RWPE2 (cell line): ENCODE measurements at regions not wholly inside any gene's neighbourhood (a gene's known extent, or its start where the extent isn't known, plus 50 kb on each side); places are given as distances from the start of the nearest gene placed in this dataset.

Experiments
- ATAC-seq: fragments of 200-7000 bp; cut with Tn5 transposase; 3 replicates; pipeline ENCODE4 v1.9.1; 2021; ENCODE audit warnings: low read depth
- DNase-seq: peaks from one replicate; pipeline ENCODE4 v3.0.0-alpha.2; 2020; ENCODE audit warnings: low spot score
- H3K27ac ChIP-seq: fragments of 450-650 bp; 2 replicates; pipeline ENCODE4 v1.5.1; 2017; ENCODE audit warnings: mild to moderate bottlenecking; ENCODE audit not compliant: poor library complexity, severe bottlenecking
- H3K27me3 ChIP-seq: fragments of 250-450 bp; sonication (Bioruptor Pico); 2 replicates; pipeline ENCODE4 v1.5.1; 2021; ENCODE audit warnings: mild to moderate bottlenecking, moderate library complexity; ENCODE audit not compliant: insufficient read depth, poor library complexity, severe bottlenecking
- H3K36me3 ChIP-seq: fragments of 250-450 bp; sonication (Bioruptor Pico); 2 replicates; pipeline ENCODE4 v1.5.1; 2020; ENCODE audit warnings: low read depth, mild to moderate bottlenecking, moderate library complexity
- H3K4me1 ChIP-seq: fragments of 250-450 bp; sonication (Bioruptor Pico); 2 replicates; pipeline ENCODE4 v1.5.1; 2021; ENCODE audit warnings: mild to moderate bottlenecking, moderate library complexity; ENCODE audit not compliant: insufficient read depth, poor library complexity, severe bottlenecking
- H3K4me3 ChIP-seq: fragments of 250-450 bp; sonication (Bioruptor Pico); 2 replicates; pipeline ENCODE4 v1.5.1; 2021; ENCODE audit warnings: mild to moderate bottlenecking, moderate library complexity; ENCODE audit not compliant: severe bottlenecking
- H3K9me3 ChIP-seq: fragments of 250-450 bp; sonication (Bioruptor Pico); 2 replicates; pipeline ENCODE4 v1.5.1; 2021; ENCODE audit warnings: mild to moderate bottlenecking, moderate library complexity; ENCODE audit not compliant: severe bottlenecking
- CTCF ChIP-seq: fragments of 450-650 bp; IDR thresholded peaks from one replicate; pipeline ENCODE4 v1.5.1; 2017; ENCODE audit warnings: mild to moderate bottlenecking, moderate library complexity; ENCODE audit not compliant: poor library complexity, severe bottlenecking

DNA sequence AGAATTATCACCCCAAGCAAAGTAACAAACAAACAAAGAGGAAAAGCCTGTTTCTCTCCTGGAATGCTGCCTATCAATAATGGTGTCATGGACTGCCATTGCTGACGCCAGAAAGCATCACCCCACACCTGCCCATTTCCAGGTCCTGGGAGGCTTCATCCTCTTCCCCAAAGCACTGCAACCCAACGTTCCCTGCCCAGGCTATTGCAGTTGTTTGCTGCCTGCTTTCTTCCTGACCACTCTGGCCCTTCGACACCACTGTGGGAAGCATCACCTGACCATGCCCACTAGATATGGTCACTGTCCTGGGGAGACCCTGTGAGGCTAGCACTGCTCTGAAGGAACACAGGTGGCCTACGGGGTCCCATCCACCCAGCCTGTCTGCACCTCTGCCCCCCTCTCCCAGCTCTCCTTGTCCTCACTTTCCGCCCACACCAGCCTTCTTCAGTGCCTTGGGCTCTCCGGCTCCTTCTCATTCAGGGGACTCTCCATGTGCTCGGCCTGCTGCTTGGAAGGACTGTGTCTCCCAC is 439.6 kb downstream of the GLRX3 start:
- Histone ChIP-seq H3K4me1 (no peaks in the 10 kb centered on the region), H3K4me3 (no peak overlapping the region), H3K9me3 (no peaks in the 10 kb centered on the region), H3K27ac (no peak overlapping the region), H3K36me3 (no peaks in the 10 kb centered on the region), H3K27me3 (no peaks in the 10 kb centered on the region)
- DNase-seq (no peak), ATAC-seq (no peak)
- no peak for TF ChIP-seq CTCF

DNA sequence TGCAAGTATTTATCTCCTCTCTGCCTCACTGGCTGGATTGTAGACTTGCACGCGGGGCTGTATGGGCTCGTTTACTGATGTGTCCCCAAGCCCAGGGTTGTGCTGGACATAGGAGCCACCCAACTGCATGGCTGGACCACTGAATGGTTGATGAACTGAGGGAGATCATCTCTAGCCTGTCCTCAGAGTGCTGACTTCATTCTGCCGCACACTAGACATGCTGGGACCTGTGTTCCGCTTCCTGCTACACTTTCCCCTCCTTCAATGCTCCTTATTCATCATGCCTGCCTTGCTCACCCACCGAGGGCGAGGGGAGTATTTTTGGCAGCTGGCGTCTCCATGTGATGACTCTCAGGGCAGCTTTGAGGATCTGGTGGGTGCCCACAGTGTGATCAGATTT is 440.2 kb downstream of the GLRX3 start:
- Histone ChIP-seq H3K36me3 (no peaks in the 10 kb centered on the region), H3K4me1 (no peaks in the 10 kb centered on the region), H3K9me3 (no peaks in the 10 kb centered on the region), H3K27me3 (no peaks in the 10 kb centered on the region), H3K27ac (no peak overlapping the region), H3K4me3 (no peak overlapping the region)
- TF ChIP-seq CTCF, result no peak
- DNase-seq (no peak), ATAC-seq (no peak)

- no peak overlapping the region for H3K27ac ChIP-seq
- no peaks in the 10 kb centered on the region for H3K36me3 ChIP-seq
- H3K4me1 ChIP-seq, result no peaks in the 10 kb centered on the region
- no peaks in the 10 kb centered on the region for H3K9me3 ChIP-seq
- no peak for TF ChIP-seq CTCF
- DNase-seq (no peak), ATAC-seq (no peak)
- no peaks in the 10 kb centered on the region for H3K27me3 ChIP-seq
- no peak overlapping the region for H3K4me3 ChIP-seq
Observed at GRCh38 chr10:130577039-130577438, 440.8 kb downstream of the GLRX3 start.

GRCh38 chr10:130578532-130579289 is 442.5 kb downstream of the GLRX3 start:
- TF ChIP-seq CTCF, result no peak
- DNase-seq, result no peak
- H3K4me1 ChIP-seq, result no peaks in the 10 kb centered on the region
- no peak for ATAC-seq
- no peak overlapping the region for H3K27ac ChIP-seq
- H3K36me3 ChIP-seq, result no peaks in the 10 kb centered on the region
- H3K4me3 ChIP-seq, result no peak overlapping the region
- H3K27me3 ChIP-seq, result no peaks in the 10 kb centered on the region
- no peaks in the 10 kb centered on the region for H3K9me3 ChIP-seq

DNA sequence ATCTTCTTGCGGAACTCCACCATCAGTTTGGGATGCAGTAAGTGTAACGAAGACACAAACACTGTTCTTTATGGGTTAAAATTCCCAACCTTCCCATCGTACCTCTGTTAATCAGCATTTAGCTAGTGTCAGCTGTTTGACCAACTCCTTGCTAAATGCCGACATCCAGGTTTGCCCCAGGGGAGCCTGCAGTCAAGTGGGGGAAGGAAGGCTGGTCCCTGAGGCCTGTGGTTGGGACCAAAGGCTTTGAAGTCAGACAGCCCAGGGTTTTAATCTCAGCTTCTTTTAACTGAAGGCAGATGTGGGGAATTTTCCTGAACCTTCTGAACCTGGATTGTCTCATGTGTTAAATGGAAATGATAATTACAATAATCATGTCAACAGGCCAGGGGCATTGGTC is 443.7 kb downstream of the GLRX3 start:
- no peak for ATAC-seq
- H3K4me1 ChIP-seq, result no peaks in the 10 kb centered on the region
- no peak for DNase-seq
- H3K9me3 ChIP-seq, result no peaks in the 10 kb centered on the region
- no peaks in the 10 kb centered on the region for H3K36me3 ChIP-seq
- no peak overlapping the region for H3K4me3 ChIP-seq
- no peak for TF ChIP-seq CTCF
- H3K27me3 ChIP-seq, result no peaks in the 10 kb centered on the region
- no peak overlapping the region for H3K27ac ChIP-seq
